B cell (primary cell): ENCODE measurements at regions not wholly inside any gene's neighbourhood (a gene's known extent, or its start where the extent isn't known, plus 50 kb on each side); places are given as distances from the start of the nearest gene placed in this dataset.

Experiments
- ATAC-seq: fragments of 200-7000 bp; cut with Tn5 transposase; one replicate; pipeline ENCODE4 v1.10.0; 2021; ENCODE audit warnings: low read depth, mild to moderate bottlenecking, moderate number of reproducible peaks, moderate library complexity
- CTCF ChIA-PET: fragments of 350-600 bp; sonication (Branson Sonifier 250); formaldehyde crosslinking; loops from one replicate; lab custom pipeline; 2021; ENCODE audit warnings: antibody characterized with exemption, inconsistent platforms; lab: Charles Lee
- POLR2A ChIA-PET: fragments of 350-600 bp; sonication (Branson Sonifier 250); formaldehyde crosslinking; loops from one replicate; lab custom pipeline; 2021; ENCODE audit warnings: antibody characterized with exemption; lab: Charles Lee
- DNase-seq: peaks from one replicate; pipeline ENCODE4 v3.0.0; 2013
- H2AFZ ChIP-seq: 2 replicates; pipeline ENCODE4 v1.6.1; 2012; ENCODE audit warnings: mild to moderate bottlenecking, low read depth, low read length; ENCODE audit not compliant: insufficient read depth, poor library complexity, severe bottlenecking
- H3K27ac ChIP-seq, 2 donors: 1 replicate in 1 of 2; 2 replicates in 1 of 2; pipeline ENCODE4 v1.5.1; 2012 to 2013; ENCODE audit warnings: low read length in 2 of 2, mild to moderate bottlenecking in 2 of 2, moderate library complexity in 1 of 2
- H3K27me3 ChIP-seq, 4 experiments: fragments of 200-600 bp in 1 of 4; sonication (generic) in 1 of 4; replicated peaks in 1 of 4; 1 replicate in 2 of 4; 2 replicates in 2 of 4; pipeline versions ENCODE4 v1.6.1 to v1.7.0; 2013 to 2016; ENCODE audit warnings: low read length in 3 of 4, mild to moderate bottlenecking in 2 of 4, mixed read lengths in 1 of 4, moderate library complexity in 1 of 4; ENCODE audit not compliant: insufficient read depth in 4 of 4, control insufficient read depth in 3 of 4; ENCODE audit errors: control extremely low read depth in 1 of 4
- H3K36me3 ChIP-seq, 2 experiments: replicated peaks in 1 of 2; 1 replicate in 1 of 2; 2 replicates in 1 of 2; pipeline versions ENCODE4 v1.6.1 to v1.7.1; 2013; ENCODE audit warnings: low read length in 1 of 2; ENCODE audit not compliant: insufficient read depth in 2 of 2, control insufficient read depth in 1 of 2; ENCODE audit errors: control extremely low read depth in 1 of 2, extremely low read depth in 1 of 2
- H3K4me1 ChIP-seq, 2 donors: fragments of 200-600 bp in 1 of 2; sonication (generic) in 1 of 2; 1 replicate in 1 of 2; 2 replicates in 1 of 2; pipeline versions ENCODE4 v1.5.1 to v1.6.1; 2013 to 2017; ENCODE audit warnings: low read length in 2 of 2; ENCODE audit not compliant: control insufficient read depth in 2 of 2, insufficient read depth in 2 of 2
- H3K4me2 ChIP-seq: replicated peaks from 2 replicates; pipeline ENCODE3; 2012; ENCODE audit warnings: mild to moderate bottlenecking, low read depth, low read length; ENCODE audit not compliant: poor library complexity, severe bottlenecking
- H3K4me3 ChIP-seq, 5 experiments: fragments of 200-600 bp in 1 of 5; sonication (generic) in 1 of 5; 1 replicate in 3 of 5; 2 replicates in 2 of 5; pipeline versions ENCODE4 v1.5.1 to v1.7.0; 2011 to 2016; ENCODE audit warnings: low read length in 4 of 5, mild to moderate bottlenecking in 4 of 5, low read depth in 2 of 5, control low read depth in 1 of 5, moderate library complexity in 1 of 5; ENCODE audit not compliant: insufficient read depth in 1 of 5; ENCODE audit errors: control extremely low read depth in 1 of 5, extremely low read depth in 1 of 5
- H3K79me2 ChIP-seq: fragments of 200-600 bp; sonication (generic); one replicate; pipeline ENCODE4 v1.6.0; 2016; ENCODE audit warnings: low read length; ENCODE audit not compliant: control insufficient read depth, insufficient read depth
- H3K9ac ChIP-seq: fragments of 200-600 bp; sonication (generic); 2 replicates; pipeline ENCODE4 v1.6.1; 2017; ENCODE audit warnings: mild to moderate bottlenecking, low read length, moderate library complexity
- H3K9me3 ChIP-seq, 3 donors: one replicate each; pipeline versions ENCODE4 v1.6.1 to v1.7.1; 2013; ENCODE audit warnings: low read length in 2 of 3; ENCODE audit not compliant: control insufficient read depth in 2 of 3, insufficient read depth in 1 of 3; ENCODE audit errors: control extremely low read depth in 1 of 3
- H4K20me1 ChIP-seq: 2 replicates; pipeline ENCODE4 v1.6.0; 2012; ENCODE audit warnings: mild to moderate bottlenecking, low read length; ENCODE audit not compliant: insufficient read depth, control insufficient read depth, poor library complexity, severe bottlenecking
- H3K27ac Mint-ChIP-seq: one replicate; pipeline ENCODE4 v1.8.0; 2021; ENCODE audit warnings: mixed read lengths
- H3K27me3 Mint-ChIP-seq: one replicate; pipeline ENCODE4 v1.8.0; 2021; ENCODE audit warnings: mixed read lengths
- H3K4me1 Mint-ChIP-seq: one replicate; pipeline ENCODE4 v1.8.0; 2021; ENCODE audit warnings: mixed read lengths
- H3K4me3 Mint-ChIP-seq: one replicate; pipeline ENCODE4 v1.8.0; 2021; ENCODE audit warnings: mixed read lengths
- H3K9me3 Mint-ChIP-seq: one replicate; pipeline ENCODE4 v1.8.0; 2022; ENCODE audit warnings: mixed read lengths; ENCODE audit not compliant: insufficient read depth
- CTCF ChIP-seq: fragments of 200-600 bp; IDR thresholded peaks from one replicate; pipeline ENCODE4 v1.8.0; 2022; ENCODE audit warnings: antibody characterized with exemption, mild to moderate bottlenecking
- EZH2 ChIP-seq: IDR thresholded peaks from 2 replicates; pipeline ENCODE4 v1.6.1; 2012; ENCODE audit warnings: borderline replicate concordance, low read depth, mild to moderate bottlenecking, moderate library complexity, low read length; ENCODE audit not compliant: insufficient read depth, poor library complexity, severe bottlenecking
- WGBS: methylation state at CpG from one replicate; pipeline ENCODE4 v1.1.5; 2013; ENCODE audit warnings: missing lambda C conversion rate; ENCODE audit not compliant: insufficient coverage; 5-methylcytosine and 5-hydroxymethylcytosine counted together
- intact Hi-C: fragments of 100-400 bp; cut with micrococcal nuclease; formaldehyde crosslinking; loops from one replicate; pipeline ENCODE4 v1.10.0; 2022

GRCh38 chr18:73791081-73791480 is 356.6 kb downstream of the FBXO15 start:
- Mint-ChIP-seq H3K27me3 (no peaks in the 10 kb centered on the region), H3K4me3 (no peak overlapping the region), H3K4me1 (no peaks in the 10 kb centered on the region), H3K9me3 (no peaks in the 10 kb centered on the region), H3K27ac (no peak overlapping the region)
- WGBS: 83% methylated on average over 2 of the region's 4 CpGs
- DNase-seq: no peak
- ChIA-PET CTCF (interaction anchor here (1.2 kb wide), 1 partner anchor 30 kb away, joined by 4 read pairs; no protein-coding TSS in a partner anchor), POLR2A (no interaction called here)
- no peak for ATAC-seq
- Histone ChIP-seq H3K4me1 (no peaks in the 10 kb centered on the region), H3K79me2 (no peaks in the 10 kb centered on the region), H3K9ac (no peak overlapping the region), H3K36me3 (no peaks in the 10 kb centered on the region), H4K20me1 (no peaks in the 10 kb centered on the region), H3K4me2 (no peak overlapping the region), H3K27ac (no peak overlapping the region), H3K27me3 (no peaks in the 10 kb centered on the region), H2AFZ (no peak overlapping the region), H3K4me3 (no peak overlapping the region), H3K9me3 (no peaks in the 10 kb centered on the region)
- intact Hi-C loops: no loop called here
- TF ChIP-seq CTCF (no peak), EZH2 (no peak)

GRCh38 chr18:73790587-73790986 is 357.0 kb downstream of the FBXO15 start:
- H3K27me3 Mint-ChIP-seq: no peaks in the 10 kb centered on the region
- no peaks in the 10 kb centered on the region for H3K4me1 ChIP-seq
- H3K9ac ChIP-seq: no peak overlapping the region
- no peak overlapping the region for H3K27ac ChIP-seq
- no peaks in the 10 kb centered on the region for H4K20me1 ChIP-seq
- H3K4me1 Mint-ChIP-seq: no peaks in the 10 kb centered on the region
- no peak overlapping the region for H2AFZ ChIP-seq
- no CpG with 5 or more reads among the region's 1 CpG for WGBS
- no peak for TF ChIP-seq EZH2
- no peak overlapping the region for H3K4me2 ChIP-seq
- H3K4me3 ChIP-seq: no peak overlapping the region
- POLR2A ChIA-PET: no interaction called here
- H3K36me3 ChIP-seq: no peaks in the 10 kb centered on the region
- no peaks in the 10 kb centered on the region for H3K27me3 ChIP-seq
- intact Hi-C loops: no loop called here
- no peaks in the 10 kb centered on the region for H3K79me2 ChIP-seq
- ATAC-seq (no peak), DNase-seq (no peak)
- no peak overlapping the region for H3K4me3 Mint-ChIP-seq
- H3K27ac Mint-ChIP-seq: no peak overlapping the region
- H3K9me3 ChIP-seq: no peaks in the 10 kb centered on the region
- no peaks in the 10 kb centered on the region for H3K9me3 Mint-ChIP-seq
- CTCF ChIA-PET: interaction anchor here (1.2 kb wide), 1 partner anchor 29 kb away, joined by 4 read pairs; no protein-coding TSS in a partner anchor
